Mesenchymal stem cell (in vitro differentiated cells and primary cell): ENCODE measurements at regions not wholly inside any gene's neighbourhood (a gene's known extent, or its start where the extent isn't known, plus 50 kb on each side); places are given as distances from the start of the nearest gene placed in this dataset.

ENCODE experiments used
- DNase-seq: peaks from one replicate; pipeline ENCODE4 v3.0.0-alpha.2; 2013
- H2AFZ ChIP-seq: one replicate; pipeline ENCODE4 v1.6.1; 2013; ENCODE audit warnings: low read depth, mild to moderate bottlenecking, control low read depth, inconsistent platforms, low read length, moderate library complexity
- H2AK5ac ChIP-seq: 2 replicates; pipeline ENCODE4 v1.6.1; 2013; ENCODE audit warnings: low read length, moderate library complexity, mild to moderate bottlenecking, inconsistent platforms; ENCODE audit not compliant: severe bottlenecking
- H2BK120ac ChIP-seq: one replicate; pipeline ENCODE4 v1.6.1; 2013; ENCODE audit warnings: low read depth, mild to moderate bottlenecking, inconsistent platforms, low read length, moderate library complexity
- H2BK12ac ChIP-seq, 2 experiments: one replicate each; pipeline ENCODE4 v1.6.1; 2013; ENCODE audit warnings: inconsistent platforms in 2 of 2, low read length in 2 of 2, mild to moderate bottlenecking in 2 of 2, moderate library complexity in 2 of 2, control low read depth in 1 of 2
- H2BK15ac ChIP-seq: one replicate; pipeline ENCODE4 v1.6.1; 2013; ENCODE audit warnings: mild to moderate bottlenecking, low read depth, inconsistent platforms; ENCODE audit not compliant: poor library complexity, severe bottlenecking
- H2BK5ac ChIP-seq: 2 replicates; pipeline ENCODE4 v1.6.1; 2013; ENCODE audit warnings: low read depth, mild to moderate bottlenecking, low read length, control low read depth, inconsistent platforms; ENCODE audit not compliant: poor library complexity, severe bottlenecking
- H3K14ac ChIP-seq, 2 experiments: one replicate each; pipeline ENCODE4 v1.6.1; 2013; ENCODE audit warnings: inconsistent platforms in 2 of 2, low read length in 2 of 2, control low read depth in 1 of 2, mild to moderate bottlenecking in 1 of 2, moderate library complexity in 1 of 2
- H3K18ac ChIP-seq, 2 experiments: one replicate each; pipeline ENCODE4 v1.6.1; 2013; ENCODE audit warnings: inconsistent platforms in 2 of 2, low read length in 2 of 2, control low read depth in 1 of 2, low read depth in 1 of 2, mild to moderate bottlenecking in 1 of 2
- H3K23ac ChIP-seq, 2 experiments: one replicate each; pipeline ENCODE4 v1.6.1; 2013; ENCODE audit warnings: inconsistent platforms in 2 of 2, low read length in 2 of 2, mild to moderate bottlenecking in 2 of 2, moderate library complexity in 2 of 2, control low read depth in 1 of 2
- H3K27ac ChIP-seq: 2 replicates; pipeline ENCODE4 v1.5.1; 2013; ENCODE audit warnings: mild to moderate bottlenecking, moderate library complexity, low read length, control low read depth, inconsistent platforms; ENCODE audit not compliant: poor library complexity, severe bottlenecking
- H3K27me3 ChIP-seq, 2 experiments: 2 replicates each; pipeline versions ENCODE4 v1.6.1 to v1.7.0; 2013; ENCODE audit warnings: low read length in 2 of 2, mild to moderate bottlenecking in 2 of 2, moderate library complexity in 2 of 2, control low read depth in 1 of 2, inconsistent platforms in 1 of 2; ENCODE audit not compliant: control insufficient read depth in 1 of 2, insufficient read depth in 1 of 2
- H3K36me3 ChIP-seq, 2 experiments: 2 replicates each; pipeline versions ENCODE4 v1.6.1 to v1.7.0; 2013; ENCODE audit warnings: low read length in 2 of 2, control low read depth in 1 of 2, inconsistent platforms in 1 of 2, low read depth in 1 of 2, mild to moderate bottlenecking in 1 of 2; ENCODE audit not compliant: insufficient read depth in 2 of 2, control insufficient read depth in 1 of 2
- H3K4ac ChIP-seq, 2 experiments: one replicate each; pipeline ENCODE4 v1.6.1; 2013; ENCODE audit warnings: inconsistent platforms in 2 of 2, low read length in 2 of 2, mild to moderate bottlenecking in 2 of 2, moderate library complexity in 2 of 2, control low read depth in 1 of 2, low read depth in 1 of 2
- H3K4me1 ChIP-seq: 2 replicates; pipeline ENCODE4 v1.6.1; 2013; ENCODE audit warnings: low read depth, low read length, control low read depth; ENCODE audit not compliant: control insufficient read depth, insufficient read depth
- H3K4me2 ChIP-seq: 2 replicates; pipeline ENCODE4 v1.6.1; 2013; ENCODE audit warnings: low read length, mild to moderate bottlenecking, inconsistent platforms; ENCODE audit not compliant: poor library complexity, severe bottlenecking
- H3K4me3 ChIP-seq, 2 experiments: 2 replicates each; pipeline versions ENCODE4 v1.5.1 to v1.7.0; 2013; ENCODE audit warnings: low read length in 2 of 2, mild to moderate bottlenecking in 2 of 2, control low read depth in 1 of 2, low read depth in 1 of 2; ENCODE audit not compliant: insufficient read depth in 1 of 2
- H3K79me1 ChIP-seq: replicated peaks from 2 replicates; pipeline ENCODE4 v1.6.1; 2013; ENCODE audit warnings: mild to moderate bottlenecking, control low read depth, low read length, inconsistent platforms; ENCODE audit not compliant: poor library complexity, severe bottlenecking
- H3K9ac ChIP-seq: 2 replicates; pipeline ENCODE4 v1.7.0; 2013; ENCODE audit warnings: mild to moderate bottlenecking, low read length, moderate library complexity
- H3K9me3 ChIP-seq: 2 replicates; pipeline ENCODE4 v1.7.0; 2013; ENCODE audit warnings: mild to moderate bottlenecking, low read length; ENCODE audit not compliant: control insufficient read depth
- H4K8ac ChIP-seq: one replicate; pipeline ENCODE4 v1.6.1; 2013; ENCODE audit warnings: inconsistent platforms, mild to moderate bottlenecking, low read length, moderate library complexity
- H4K91ac ChIP-seq: one replicate; pipeline ENCODE4 v1.6.1; 2013; ENCODE audit warnings: mild to moderate bottlenecking, low read length, inconsistent platforms
- WGBS: methylation state at CpG from one replicate; pipeline ENCODE4 v1.1.7; 2013; ENCODE audit warnings: mixed read lengths; 5-methylcytosine and 5-hydroxymethylcytosine counted together

DNA sequence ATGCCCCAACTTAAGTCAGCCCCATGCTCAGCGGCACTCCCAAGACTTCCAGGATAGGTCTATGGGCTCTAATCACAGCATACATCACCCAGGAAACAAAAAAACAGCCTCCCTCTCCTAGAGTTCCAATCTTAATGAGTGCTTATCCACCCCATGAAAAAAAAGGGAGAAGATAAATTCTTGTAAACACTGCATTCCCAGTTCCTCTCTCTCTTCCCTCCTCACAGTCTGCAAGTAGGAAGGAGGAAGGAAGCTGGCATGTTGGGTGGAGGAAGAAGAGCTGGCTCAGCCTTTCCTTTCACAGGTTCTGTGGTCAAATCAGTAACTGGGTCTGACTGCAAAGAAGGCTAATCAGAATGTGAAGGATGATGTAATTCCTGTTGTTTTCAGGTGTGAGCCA, 69.9 kb upstream of the ZC3H11B start:
- no peak overlapping the region for H2AK5ac ChIP-seq
- no peak for DNase-seq
- no peak overlapping the region for H3K27ac ChIP-seq
- H2BK15ac ChIP-seq, result no peak overlapping the region
- no peak overlapping the region for H2BK120ac ChIP-seq
- H3K4me1 ChIP-seq, result no peaks in the 10 kb centered on the region
- H3K27me3 ChIP-seq, result peaks cover 0 to 3% of the 10 kb centered on the region in 2 experiments
- 94% methylated on average over 1 of the region's 1 CpG for WGBS
- H2BK5ac ChIP-seq, result no peak overlapping the region
- H3K23ac ChIP-seq, result no peak overlapping the region
- no peak overlapping the region for H2AFZ ChIP-seq
- no peak overlapping the region for H4K8ac ChIP-seq
- H3K4me2 ChIP-seq, result no peak overlapping the region
- H4K91ac ChIP-seq, result no peak overlapping the region
- H3K36me3 ChIP-seq, result no peaks in the 10 kb centered on the region
- no peak overlapping the region for H3K4me3 ChIP-seq
- H3K9ac ChIP-seq, result no peak overlapping the region
- no peak overlapping the region for H3K18ac ChIP-seq
- H3K4ac ChIP-seq, result no peak overlapping the region
- H3K79me1 ChIP-seq, result no peaks in the 10 kb centered on the region
- H3K14ac ChIP-seq, result no peak overlapping the region
- H3K9me3 ChIP-seq, result no peaks in the 10 kb centered on the region
- H2BK12ac ChIP-seq, result no peak overlapping the region

DNA sequence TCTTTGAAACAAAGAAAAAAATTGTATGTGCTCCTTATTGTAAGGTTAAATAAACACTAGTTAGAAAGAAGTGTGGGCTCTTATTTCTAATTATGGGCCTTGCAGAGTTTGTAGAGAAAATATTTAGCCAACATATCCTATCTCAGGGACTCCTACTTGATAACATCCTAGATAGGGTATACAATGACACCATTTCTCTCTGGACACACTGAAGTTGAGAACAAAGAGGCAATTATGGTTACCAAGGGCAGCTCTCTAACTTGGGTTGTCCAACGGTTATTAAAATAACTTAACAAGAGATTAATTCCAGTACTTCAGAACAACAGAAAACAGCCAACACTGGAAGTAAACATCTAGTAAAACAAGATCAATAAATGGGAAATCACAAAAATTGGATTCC, 69.0 kb upstream of the ZC3H11B start:
- H3K36me3 ChIP-seq, result no peaks in the 10 kb centered on the region
- H3K79me1 ChIP-seq, result no peaks in the 10 kb centered on the region
- no peak overlapping the region for H3K9ac ChIP-seq
- H3K9me3 ChIP-seq, result no peaks in the 10 kb centered on the region
- WGBS, result no CpG with 5 or more reads among the region's 1 CpG
- H3K27ac ChIP-seq, result no peak overlapping the region
- no peak overlapping the region for H2BK120ac ChIP-seq
- H4K8ac ChIP-seq, result no peak overlapping the region
- no peak overlapping the region for H3K4me2 ChIP-seq
- no peak for DNase-seq
- H2AK5ac ChIP-seq, result no peak overlapping the region
- no peak overlapping the region for H3K4ac ChIP-seq
- no peak overlapping the region for H4K91ac ChIP-seq
- no peak overlapping the region for H2BK15ac ChIP-seq
- H2AFZ ChIP-seq, result no peak overlapping the region
- no peak overlapping the region for H2BK12ac ChIP-seq
- H3K27me3 ChIP-seq, result peaks cover 0 to 3% of the 10 kb centered on the region in 2 experiments
- H3K4me1 ChIP-seq, result no peaks in the 10 kb centered on the region
- no peak overlapping the region for H3K18ac ChIP-seq
- no peak overlapping the region for H3K23ac ChIP-seq
- H3K4me3 ChIP-seq, result no peak overlapping the region
- H2BK5ac ChIP-seq, result no peak overlapping the region
- no peak overlapping the region for H3K14ac ChIP-seq

DNA sequence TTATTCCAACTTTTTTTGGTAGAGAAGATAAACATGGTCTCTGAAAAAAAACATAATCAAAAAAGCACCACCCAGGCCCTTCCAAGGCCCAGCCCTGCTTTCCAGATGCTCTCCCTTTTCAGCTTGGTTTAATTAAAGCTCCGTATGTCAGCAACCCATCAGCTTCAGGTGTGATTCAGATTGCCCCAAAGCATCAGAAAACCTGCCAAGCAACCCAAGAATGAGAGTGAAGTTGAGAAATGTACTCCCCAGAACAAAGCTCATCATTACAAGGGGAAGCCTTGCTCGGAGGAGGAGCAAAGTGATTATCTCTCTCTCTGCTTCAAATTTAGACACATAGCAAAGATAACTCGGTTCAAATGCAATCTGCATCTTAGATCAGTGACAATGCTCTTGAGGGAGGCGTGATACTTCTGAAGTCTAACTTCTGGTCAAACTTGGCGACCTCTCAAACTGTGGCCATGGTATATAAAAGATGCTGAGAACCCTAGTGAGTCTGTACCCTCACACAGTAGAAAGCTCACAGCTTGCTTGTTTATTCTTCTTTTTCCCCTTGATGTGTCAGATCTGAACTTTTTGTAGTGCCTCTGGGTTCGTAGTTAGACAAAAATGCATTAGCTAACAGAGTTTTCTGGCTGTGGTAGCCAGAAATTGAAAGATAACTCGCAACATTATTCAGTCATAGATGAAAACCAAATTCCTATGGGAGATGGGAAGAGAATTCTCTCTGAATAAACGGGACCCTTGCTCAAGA, 63.3 kb upstream of the ZC3H11B start:
- no peak for DNase-seq
- Histone ChIP-seq H3K79me1 (no peaks in the 10 kb centered on the region), H4K91ac (no peak overlapping the region), H3K23ac (no peak overlapping the region), H3K14ac (no peak overlapping the region), H3K4me3 (peak overlapping the region in 1 of 2 experiments; percentile 31), H3K4ac (no peak overlapping the region), H3K4me2 (no peak overlapping the region), H3K9me3 (no peaks in the 10 kb centered on the region), H2BK12ac (no peak overlapping the region), H2AFZ (no peak overlapping the region), H3K4me1 (no peaks in the 10 kb centered on the region), H3K36me3 (no peaks in the 10 kb centered on the region), H4K8ac (no peak overlapping the region), H2BK15ac (no peak overlapping the region), H3K27ac (no peak overlapping the region), H2BK5ac (no peak overlapping the region), H3K9ac (peak overlapping the region; percentile 76), H3K18ac (no peak overlapping the region), H2AK5ac (no peak overlapping the region), H2BK120ac (no peak overlapping the region), H3K27me3 (no peaks in the 10 kb centered on the region)
- WGBS, result 74% methylated on average over 8 of the region's 8 CpGs

DNA sequence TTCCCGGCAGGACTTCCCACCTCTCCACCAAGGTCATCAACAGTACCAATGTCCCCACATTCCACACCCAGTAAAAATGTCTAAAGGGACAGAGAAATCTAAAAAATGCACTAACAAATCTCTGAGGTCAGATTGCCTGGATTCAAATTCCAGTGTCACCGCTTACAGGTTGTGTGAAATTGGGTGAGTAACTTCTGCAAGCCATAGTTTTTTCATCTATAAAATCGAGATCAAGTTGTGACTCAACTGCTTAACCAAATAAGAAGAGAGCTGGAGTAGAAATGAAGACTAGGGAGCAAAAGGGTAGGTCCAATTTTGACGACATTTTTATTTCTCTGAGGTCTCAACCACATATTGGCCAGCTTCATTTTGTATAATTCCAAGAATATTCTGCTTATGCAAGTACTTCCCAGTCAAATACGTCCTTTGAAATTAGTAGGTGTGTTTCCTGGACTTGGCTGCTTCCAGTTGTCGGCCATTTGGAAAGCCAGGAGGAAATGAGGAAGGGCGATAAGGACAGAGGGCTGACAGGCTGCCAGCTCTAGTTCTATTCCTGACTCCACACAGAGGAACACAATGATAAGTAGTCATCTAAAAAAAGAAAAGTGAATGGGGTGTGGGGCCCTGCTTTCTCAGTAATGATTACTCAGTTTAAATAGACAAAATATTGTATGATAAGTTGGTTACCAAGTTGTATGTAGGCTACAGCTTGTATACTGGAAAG, 57.7 kb upstream of the ZC3H11B start:
- H3K4ac ChIP-seq, result no peak overlapping the region
- no peaks in the 10 kb centered on the region for H3K36me3 ChIP-seq
- H2AFZ ChIP-seq, result no peak overlapping the region
- H3K23ac ChIP-seq, result no peak overlapping the region
- no peak overlapping the region for H3K18ac ChIP-seq
- H3K4me3 ChIP-seq, result no peak overlapping the region
- no peak overlapping the region for H3K27ac ChIP-seq
- no peak overlapping the region for H4K91ac ChIP-seq
- H3K79me1 ChIP-seq, result no peaks in the 10 kb centered on the region
- no peak overlapping the region for H3K4me2 ChIP-seq
- H3K14ac ChIP-seq, result no peak overlapping the region
- H2AK5ac ChIP-seq, result no peak overlapping the region
- H3K9ac ChIP-seq, result no peak overlapping the region
- H2BK15ac ChIP-seq, result no peak overlapping the region
- H3K4me1 ChIP-seq, result no peaks in the 10 kb centered on the region
- H2BK5ac ChIP-seq, result no peak overlapping the region
- no peaks in the 10 kb centered on the region for H3K27me3 ChIP-seq
- H4K8ac ChIP-seq, result no peak overlapping the region
- H3K9me3 ChIP-seq, result no peaks in the 10 kb centered on the region
- H2BK12ac ChIP-seq, result no peak overlapping the region
- DNase-seq, result no peak
- H2BK120ac ChIP-seq, result no peak overlapping the region
- 82% methylated on average over 5 of the region's 7 CpGs for WGBS
